ENCODE measurements at regions not wholly inside any gene's neighbourhood (a gene's known extent, or its start where the extent isn't known, plus 50 kb on each side); places are given as distances from the start of the nearest gene placed in this dataset.

DNA sequence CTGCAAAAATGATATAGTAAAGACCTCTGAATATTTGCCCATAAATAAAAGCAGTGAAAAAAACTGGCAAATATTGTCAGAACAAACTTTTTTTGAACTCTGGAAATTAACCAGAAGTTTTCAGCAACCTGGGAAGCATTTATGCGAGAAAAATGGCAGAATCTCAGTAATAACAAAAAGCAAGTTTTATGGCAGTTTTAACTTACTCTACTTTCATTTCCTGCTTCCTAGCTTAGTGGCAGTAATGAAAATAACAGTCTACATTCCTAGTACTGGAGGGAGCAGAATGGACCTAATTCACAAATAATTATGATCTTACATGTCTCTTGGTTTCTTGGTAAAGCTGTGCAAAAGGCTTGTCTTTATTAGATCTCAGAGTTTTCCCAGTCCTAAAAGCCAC is 460.1 kb downstream of the NAF1 start:
- TF ChIP-seq, protein P1, sequence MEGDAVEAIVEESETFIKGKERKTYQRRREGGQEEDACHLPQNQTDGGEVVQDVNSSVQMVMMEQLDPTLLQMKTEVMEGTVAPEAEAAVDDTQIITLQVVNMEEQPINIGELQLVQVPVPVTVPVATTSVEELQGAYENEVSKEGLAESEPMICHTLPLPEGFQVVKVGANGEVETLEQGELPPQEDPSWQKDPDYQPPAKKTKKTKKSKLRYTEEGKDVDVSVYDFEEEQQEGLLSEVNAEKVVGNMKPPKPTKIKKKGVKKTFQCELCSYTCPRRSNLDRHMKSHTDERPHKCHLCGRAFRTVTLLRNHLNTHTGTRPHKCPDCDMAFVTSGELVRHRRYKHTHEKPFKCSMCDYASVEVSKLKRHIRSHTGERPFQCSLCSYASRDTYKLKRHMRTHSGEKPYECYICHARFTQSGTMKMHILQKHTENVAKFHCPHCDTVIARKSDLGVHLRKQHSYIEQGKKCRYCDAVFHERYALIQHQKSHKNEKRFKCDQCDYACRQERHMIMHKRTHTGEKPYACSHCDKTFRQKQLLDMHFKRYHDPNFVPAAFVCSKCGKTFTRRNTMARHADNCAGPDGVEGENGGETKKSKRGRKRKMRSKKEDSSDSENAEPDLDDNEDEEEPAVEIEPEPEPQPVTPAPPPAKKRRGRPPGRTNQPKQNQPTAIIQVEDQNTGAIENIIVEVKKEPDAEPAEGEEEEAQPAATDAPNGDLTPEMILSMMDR (conservative IDR thresholded peaks at IDR 0.05; ENCODE audit: low read length): no peak
- no peak for TF ChIP-seq EZH2phosphoT487 (IDR thresholded peaks at IDR 0.05; ENCODE audit: borderline replicate concordance)

Data from Loucy (cell line).